Suprapubic skin (tissue), 4 donors: ENCODE measurements at regions not wholly inside any gene's neighbourhood (a gene's known extent, or its start where the extent isn't known, plus 50 kb on each side); places are given as distances from the start of the nearest gene placed in this dataset.

ENCODE experiments used
- POLR2A ChIP-seq, 2 donors: fragments of 450-650 bp; IDR thresholded peaks; one replicate each; pipeline ENCODE4 v1.6.1; 2017; ENCODE audit warnings: antibody characterized with exemption in 2 of 2, mild to moderate bottlenecking in 2 of 2, moderate library complexity in 2 of 2
- POLR2AphosphoS5 ChIP-seq, 3 donors: sonication (generic); formaldehyde crosslinking; IDR thresholded peaks; one replicate each; pipeline ENCODE4 v1.6.1; 2017; ENCODE audit warnings: antibody characterized with exemption in 3 of 3
- TF ChIP-seq, protein P1 (sequence below), 2 donors: fragments of 200-600 bp in 1 of 2; fragments of 450-650 bp in 1 of 2; sonication (generic) in 1 of 2; IDR thresholded peaks; one replicate each; pipeline ENCODE4 v1.5.1; 2016 to 2019; ENCODE audit warnings: antibody characterized with exemption in 2 of 2, mild to moderate bottlenecking in 1 of 2, moderate library complexity in 1 of 2

DNA sequence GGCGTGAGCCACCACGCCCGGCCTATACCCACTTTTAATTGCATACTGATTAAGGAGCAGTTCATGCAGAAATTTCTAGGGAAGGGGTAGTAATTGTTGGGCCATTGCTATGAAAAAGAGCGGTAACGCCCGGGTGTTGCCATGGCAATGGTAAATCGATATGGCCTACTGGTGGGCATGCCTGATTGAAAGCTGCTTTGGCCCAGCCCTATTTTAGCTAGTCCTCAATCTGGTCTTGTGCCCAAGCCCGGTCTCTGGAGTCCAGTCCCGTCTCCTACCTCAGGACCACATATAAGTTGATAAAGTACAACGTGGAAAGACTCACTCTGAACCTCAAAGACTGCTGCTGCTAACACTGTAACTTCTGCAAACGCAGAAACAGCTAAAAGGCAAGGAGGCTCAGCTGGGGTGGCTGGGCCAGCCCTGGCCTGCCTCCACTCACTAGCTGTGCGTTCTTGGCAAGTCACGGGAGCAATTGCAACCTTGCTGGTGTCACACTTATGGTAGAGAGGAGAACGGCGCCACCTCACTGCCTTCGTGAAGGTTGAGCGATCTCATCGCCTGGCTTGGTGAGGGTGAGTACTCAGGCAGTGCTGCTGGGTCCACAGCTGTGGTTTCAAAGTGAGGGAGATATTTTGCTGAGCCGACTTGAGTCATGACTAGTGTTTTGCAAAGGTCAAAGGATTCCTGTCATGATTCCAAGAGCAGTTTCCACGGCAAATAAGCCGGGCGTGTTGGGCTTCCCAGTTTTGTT is 57.0 kb upstream of the GRPEL1 start:
- TF ChIP-seq, protein P1, sequence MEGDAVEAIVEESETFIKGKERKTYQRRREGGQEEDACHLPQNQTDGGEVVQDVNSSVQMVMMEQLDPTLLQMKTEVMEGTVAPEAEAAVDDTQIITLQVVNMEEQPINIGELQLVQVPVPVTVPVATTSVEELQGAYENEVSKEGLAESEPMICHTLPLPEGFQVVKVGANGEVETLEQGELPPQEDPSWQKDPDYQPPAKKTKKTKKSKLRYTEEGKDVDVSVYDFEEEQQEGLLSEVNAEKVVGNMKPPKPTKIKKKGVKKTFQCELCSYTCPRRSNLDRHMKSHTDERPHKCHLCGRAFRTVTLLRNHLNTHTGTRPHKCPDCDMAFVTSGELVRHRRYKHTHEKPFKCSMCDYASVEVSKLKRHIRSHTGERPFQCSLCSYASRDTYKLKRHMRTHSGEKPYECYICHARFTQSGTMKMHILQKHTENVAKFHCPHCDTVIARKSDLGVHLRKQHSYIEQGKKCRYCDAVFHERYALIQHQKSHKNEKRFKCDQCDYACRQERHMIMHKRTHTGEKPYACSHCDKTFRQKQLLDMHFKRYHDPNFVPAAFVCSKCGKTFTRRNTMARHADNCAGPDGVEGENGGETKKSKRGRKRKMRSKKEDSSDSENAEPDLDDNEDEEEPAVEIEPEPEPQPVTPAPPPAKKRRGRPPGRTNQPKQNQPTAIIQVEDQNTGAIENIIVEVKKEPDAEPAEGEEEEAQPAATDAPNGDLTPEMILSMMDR (IDR thresholded peaks at IDR 0.05): no peak
- TF ChIP-seq POLR2A (IDR thresholded peaks at IDR 0.05) (no peak), POLR2AphosphoS5 (IDR thresholded peaks at IDR 0.05) (no peak)
